ENCODE measurements at regions not wholly inside any gene's neighbourhood (a gene's known extent, or its start where the extent isn't known, plus 50 kb on each side); places are given as distances from the start of the nearest gene placed in this dataset.

DNA sequence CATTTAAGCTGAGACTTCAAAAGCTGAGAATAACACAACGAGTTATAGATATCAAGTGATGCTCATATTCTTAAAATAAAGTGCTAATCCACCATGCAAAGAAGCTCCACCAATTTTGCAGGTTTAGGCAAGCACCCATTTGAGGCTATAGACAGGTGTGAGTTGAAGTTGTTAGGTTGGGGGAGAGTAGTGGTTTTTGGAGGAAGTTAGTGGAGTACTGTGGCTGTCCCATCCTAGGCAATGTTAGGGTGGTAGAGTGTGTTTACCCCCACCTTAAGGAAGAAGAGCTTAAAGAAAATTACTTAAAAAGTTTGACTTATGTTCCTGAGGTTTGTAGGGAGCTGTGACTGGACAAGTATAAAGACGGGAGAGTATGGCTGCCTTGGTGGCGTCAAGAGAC is 98.9 kb upstream of the MAN2A1 start:
- ATAC-seq (peak; percentile 8), DNase-seq (ENCODE audit: low spot score in 2 of 2) (no peak)
- no peaks in the 10 kb centered on the region for H3K4me1 Mint-ChIP-seq
- H3K36me3 Mint-ChIP-seq: no peaks in the 10 kb centered on the region
- H3K27ac Mint-ChIP-seq: no peak overlapping the region
- no peaks in the 10 kb centered on the region for H3K9me3 Mint-ChIP-seq
- H3K4me3 Mint-ChIP-seq: no peak overlapping the region

DNA sequence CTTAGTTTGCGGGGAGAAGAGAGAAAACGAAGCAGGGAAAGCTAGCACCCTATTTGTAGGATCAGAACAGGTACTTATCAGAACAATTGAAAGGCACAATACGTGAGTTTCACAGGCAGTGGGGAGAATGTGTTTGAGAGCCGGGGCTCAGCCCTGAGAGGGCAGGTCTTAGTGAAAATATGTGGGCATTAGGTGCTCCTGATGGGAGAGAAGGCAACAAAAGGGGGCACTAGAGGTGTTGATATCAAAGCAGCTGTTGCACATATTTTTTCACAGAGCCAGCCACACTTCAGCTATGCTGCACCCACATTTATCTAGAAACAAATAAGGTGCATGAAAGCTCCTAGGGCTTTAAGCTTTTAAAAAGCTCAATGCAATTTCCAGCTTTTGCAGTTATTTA is 99.7 kb upstream of the MAN2A1 start:
- DNase-seq (ENCODE audit: low spot score in 2 of 2): no peak
- ATAC-seq: no peak

DNA sequence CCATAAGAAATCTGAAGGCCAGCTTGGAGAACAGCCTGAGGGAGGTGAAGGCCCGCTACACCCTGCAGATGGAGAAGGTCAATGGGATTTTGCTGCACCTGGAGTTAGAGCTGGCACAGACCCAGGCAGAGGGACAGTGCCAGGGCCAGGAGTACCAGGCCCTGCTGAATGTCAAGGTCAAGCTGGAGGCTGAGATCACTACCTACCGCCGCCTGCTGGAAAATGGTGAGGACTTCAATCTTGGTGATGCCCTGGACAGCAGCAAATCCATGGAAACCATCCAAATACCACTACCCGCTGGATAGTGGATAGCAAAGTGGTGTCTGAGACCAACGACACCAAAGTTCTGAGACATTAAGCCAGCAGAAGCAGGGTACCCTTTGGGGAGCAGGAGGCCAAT is 100.5 kb upstream of the MAN2A1 start:
- Mint-ChIP-seq H3K4me1 (no peaks in the 10 kb centered on the region), H3K9me3 (no peaks in the 10 kb centered on the region), H3K27ac (no peak overlapping the region), H3K4me3 (no peak overlapping the region), H3K36me3 (no peaks in the 10 kb centered on the region)
- ATAC-seq: no peak
- DNase-seq (ENCODE audit: low spot score in 2 of 2): no peak

More for the DNA sequence above, 99.7 kb upstream of the MAN2A1 start:
- Mint-ChIP-seq H3K27ac (no peak overlapping the region), H3K4me3 (no peak overlapping the region), H3K9me3 (no peaks in the 10 kb centered on the region), H3K4me1 (no peaks in the 10 kb centered on the region), H3K36me3 (no peaks in the 10 kb centered on the region)

- ATAC-seq: no peak
- Mint-ChIP-seq H3K36me3 (no peaks in the 10 kb centered on the region), H3K9me3 (no peaks in the 10 kb centered on the region), H3K27ac (no peak overlapping the region), H3K4me3 (no peak overlapping the region), H3K4me1 (no peaks in the 10 kb centered on the region)
- no peak for DNase-seq (ENCODE audit: low spot score in 2 of 2)
Measured at GRCh38 chr5:109588281-109589035, 101.3 kb upstream of the MAN2A1 start.

DNA sequence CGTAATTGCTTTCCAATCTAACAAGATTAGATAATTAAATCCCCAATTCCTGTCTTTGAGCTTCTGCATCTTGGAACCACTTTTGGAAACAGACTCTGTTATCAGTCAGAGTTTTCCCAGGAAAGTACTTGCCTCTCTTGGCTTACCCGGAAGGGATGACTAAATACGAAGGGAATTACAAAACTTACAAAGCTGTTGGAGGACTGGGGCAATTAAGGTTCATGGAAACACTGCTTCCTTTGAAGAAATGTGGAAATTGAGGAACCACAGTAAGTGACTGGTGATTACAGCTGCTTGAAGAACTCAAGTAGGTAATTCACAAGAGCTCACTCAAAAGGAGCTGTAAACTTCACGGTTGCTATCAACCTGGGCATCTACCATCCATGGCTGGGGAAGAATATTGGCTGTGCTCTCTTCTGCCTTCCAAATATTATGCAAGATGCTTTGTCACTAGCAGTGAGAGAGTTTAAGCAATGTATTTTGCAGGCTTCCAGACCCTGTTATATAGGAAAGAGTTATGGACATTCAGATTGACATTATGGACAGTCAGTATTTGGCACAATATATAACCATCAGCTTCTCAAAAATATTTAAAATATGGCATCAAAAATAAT is 104.6 kb upstream of the MAN2A1 start:
- no peaks in the 10 kb centered on the region for H3K9me3 Mint-ChIP-seq
- H3K4me1 Mint-ChIP-seq: no peaks in the 10 kb centered on the region
- no peaks in the 10 kb centered on the region for H3K36me3 Mint-ChIP-seq
- ATAC-seq (no peak), DNase-seq (ENCODE audit: low spot score in 2 of 2) (no peak)
- H3K27ac Mint-ChIP-seq: no peak overlapping the region
- H3K4me3 Mint-ChIP-seq: no peak overlapping the region

DNA sequence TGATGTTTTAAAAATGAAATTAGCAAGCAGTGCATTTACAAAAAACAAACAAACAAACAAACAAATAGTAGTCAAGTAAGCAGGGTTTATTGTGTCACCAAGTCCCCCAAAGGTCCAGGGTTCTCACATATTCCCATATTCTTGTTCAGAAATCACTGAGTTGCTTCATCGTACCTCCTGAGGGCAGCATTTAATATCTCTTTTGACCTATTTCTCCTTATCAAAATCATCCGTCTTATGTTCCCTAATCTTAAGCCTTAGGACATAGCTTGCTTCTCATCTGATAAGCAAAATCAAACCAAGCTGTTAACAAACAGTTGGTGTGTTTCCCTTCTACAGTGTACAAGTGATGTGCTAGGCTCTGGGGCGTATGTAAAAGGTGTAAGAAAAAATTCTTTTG is 109.5 kb upstream of the MAN2A1 start:
- Mint-ChIP-seq H3K4me3 (no peak overlapping the region), H3K27ac (no peak overlapping the region)

GRCh38 chr5:109575506-109575905 is 114.2 kb upstream of the MAN2A1 start:
- H3K9me3 Mint-ChIP-seq: no peaks in the 10 kb centered on the region
- no peaks in the 10 kb centered on the region for H3K4me1 Mint-ChIP-seq
- no peaks in the 10 kb centered on the region for H3K36me3 Mint-ChIP-seq
- no peak overlapping the region for H3K4me3 Mint-ChIP-seq
- no peak overlapping the region for H3K27ac Mint-ChIP-seq
- no peak for DNase-seq (ENCODE audit: low spot score in 2 of 2)
- ATAC-seq: no peak

More for the DNA sequence above, 109.5 kb upstream of the MAN2A1 start:
- H3K36me3 Mint-ChIP-seq: no peaks in the 10 kb centered on the region
- ATAC-seq (no peak), DNase-seq (ENCODE audit: low spot score in 2 of 2) (no peak)
- H3K4me1 Mint-ChIP-seq: no peaks in the 10 kb centered on the region
- no peaks in the 10 kb centered on the region for H3K9me3 Mint-ChIP-seq

GRCh38 chr5:109574985-109575384 is 114.7 kb upstream of the MAN2A1 start:
- no peak overlapping the region for H3K27ac Mint-ChIP-seq
- H3K4me3 Mint-ChIP-seq: no peak overlapping the region
- no peaks in the 10 kb centered on the region for H3K36me3 Mint-ChIP-seq

GRCh38 chr5:109573766-109574165 is 116.0 kb upstream of the MAN2A1 start:
- no peak for DNase-seq (ENCODE audit: low spot score in 2 of 2)
- Mint-ChIP-seq H3K27ac (no peak overlapping the region), H3K36me3 (no peaks in the 10 kb centered on the region), H3K4me3 (no peak overlapping the region), H3K4me1 (no peaks in the 10 kb centered on the region), H3K9me3 (no peaks in the 10 kb centered on the region)
- no peak for ATAC-seq

More at GRCh38 chr5:109574985-109575384, 114.7 kb upstream of the MAN2A1 start:
- Mint-ChIP-seq H3K4me1 (no peaks in the 10 kb centered on the region), H3K9me3 (no peaks in the 10 kb centered on the region)
- peak; percentile 45 for ATAC-seq
- no peak for DNase-seq (ENCODE audit: low spot score in 2 of 2)

- Mint-ChIP-seq H3K4me3 (no peak overlapping the region), H3K27ac (no peak overlapping the region), H3K9me3 (no peaks in the 10 kb centered on the region), H3K36me3 (no peaks in the 10 kb centered on the region), H3K4me1 (no peaks in the 10 kb centered on the region)
- ATAC-seq (no peak), DNase-seq (ENCODE audit: low spot score in 2 of 2) (no peak)
Measured at GRCh38 chr5:109573256-109573655, 116.5 kb upstream of the MAN2A1 start.

DNA sequence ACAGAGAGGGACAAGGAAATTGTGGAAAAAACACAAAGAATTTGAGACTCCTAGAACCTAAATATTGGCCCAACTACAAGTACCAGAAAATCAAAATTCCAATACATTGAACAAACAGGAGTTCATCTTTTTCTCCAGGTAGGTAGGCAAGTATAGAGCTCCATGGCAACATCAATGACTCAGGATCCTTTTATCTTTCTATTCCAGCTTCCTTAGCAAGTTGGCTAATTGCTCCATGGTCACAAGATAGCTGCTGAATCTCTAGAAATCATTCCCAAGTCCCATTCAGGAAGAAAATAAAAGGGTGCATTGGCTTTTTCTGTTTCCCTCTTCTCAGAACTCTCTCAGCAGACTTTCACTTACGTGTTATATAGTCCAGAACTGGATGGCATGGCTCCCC is 117.9 kb upstream of the MAN2A1 start:
- no peaks in the 10 kb centered on the region for H3K9me3 Mint-ChIP-seq
- H3K27ac Mint-ChIP-seq: no peak overlapping the region
- no peaks in the 10 kb centered on the region for H3K4me1 Mint-ChIP-seq
- no peak for DNase-seq (ENCODE audit: low spot score in 2 of 2)
- H3K4me3 Mint-ChIP-seq: no peak overlapping the region
- no peaks in the 10 kb centered on the region for H3K36me3 Mint-ChIP-seq
- no peak for ATAC-seq

DNA sequence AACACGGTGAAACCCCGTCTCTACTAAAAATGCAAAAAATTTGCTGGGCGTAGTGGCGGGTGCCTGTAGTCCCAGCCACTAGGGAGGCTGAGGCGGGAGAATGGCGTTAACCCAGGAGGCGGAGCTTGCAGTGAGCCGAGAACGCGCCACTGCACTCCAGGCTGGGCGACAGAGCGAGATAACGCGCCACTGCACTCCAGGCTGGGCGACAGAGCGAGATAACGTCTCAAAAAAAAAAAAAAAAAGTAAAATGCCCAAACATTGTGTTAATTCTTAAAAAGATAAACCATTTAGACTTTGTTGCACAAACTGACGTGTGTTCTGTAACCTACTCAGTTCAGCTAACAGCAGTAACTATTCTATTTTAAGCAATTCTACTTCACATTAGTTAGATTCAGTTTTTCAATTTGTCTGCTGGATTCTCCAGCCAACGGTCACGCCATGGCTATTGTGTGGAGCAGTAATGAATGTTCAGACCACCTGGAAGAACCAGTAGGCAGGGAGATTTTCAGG is 119.3 kb upstream of the MAN2A1 start:
- Mint-ChIP-seq H3K36me3 (no peaks in the 10 kb centered on the region), H3K4me3 (no peak overlapping the region), H3K4me1 (no peaks in the 10 kb centered on the region), H3K9me3 (no peaks in the 10 kb centered on the region), H3K27ac (no peak overlapping the region)
- ATAC-seq (no peak), DNase-seq (ENCODE audit: low spot score in 2 of 2) (no peak)

GRCh38 chr5:109567374-109568044 is 122.2 kb upstream of the MAN2A1 start:
- Mint-ChIP-seq H3K4me1 (no peaks in the 10 kb centered on the region), H3K27ac (no peak overlapping the region), H3K36me3 (no peaks in the 10 kb centered on the region), H3K9me3 (no peaks in the 10 kb centered on the region), H3K4me3 (no peak overlapping the region)
- ATAC-seq (no peak), DNase-seq (ENCODE audit: low spot score in 2 of 2) (no peak)

DNA sequence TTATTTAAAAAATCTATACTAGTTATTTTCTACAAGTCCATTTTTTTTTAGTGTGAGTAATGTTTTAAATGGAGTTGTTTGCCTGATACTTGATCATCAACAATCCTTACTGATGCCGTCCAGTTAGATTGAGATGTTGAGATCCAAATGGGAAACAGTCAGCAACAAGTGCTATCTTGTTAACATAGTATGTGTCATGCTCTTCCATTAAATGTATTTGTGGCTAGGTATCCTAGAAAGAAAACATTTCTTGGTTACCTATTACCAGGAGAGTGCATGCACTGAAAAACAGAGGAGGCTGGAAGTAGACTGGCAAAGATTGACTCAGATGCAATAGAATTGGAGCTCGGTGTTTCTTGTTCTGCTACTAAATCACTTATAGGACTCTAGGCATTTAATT is 123.4 kb upstream of the MAN2A1 start:
- no peak for ATAC-seq
- Mint-ChIP-seq H3K4me3 (no peak overlapping the region), H3K27ac (no peak overlapping the region), H3K4me1 (no peaks in the 10 kb centered on the region), H3K36me3 (no peaks in the 10 kb centered on the region), H3K9me3 (no peaks in the 10 kb centered on the region)
- no peak for DNase-seq (ENCODE audit: low spot score in 2 of 2)

- Mint-ChIP-seq H3K4me1 (peaks cover 1% of the 10 kb centered on the region), H3K36me3 (no peaks in the 10 kb centered on the region), H3K4me3 (no peak overlapping the region), H3K27ac (no peak overlapping the region), H3K9me3 (no peaks in the 10 kb centered on the region)
- DNase-seq (ENCODE audit: low spot score in 2 of 2) (no peak), ATAC-seq (no peak)
Measured at GRCh38 chr5:109563739-109564138, 126.0 kb upstream of the MAN2A1 start.

GRCh38 chr5:109563189-109563588 is 126.5 kb upstream of the MAN2A1 start:
- Mint-ChIP-seq H3K9me3 (no peaks in the 10 kb centered on the region), H3K36me3 (no peaks in the 10 kb centered on the region), H3K27ac (no peak overlapping the region), H3K4me1 (peaks cover 7% of the 10 kb centered on the region), H3K4me3 (no peak overlapping the region)
- DNase-seq (ENCODE audit: low spot score in 2 of 2) (no peak), ATAC-seq (no peak)
